HG02571 (cell line): ENCODE measurements at regions not wholly inside any gene's neighbourhood (a gene's known extent, or its start where the extent isn't known, plus 50 kb on each side); places are given as distances from the start of the nearest gene placed in this dataset.

Experiments used
- ATAC-seq: cut with Tn5 transposase; IDR thresholded peaks from one replicate; pipeline ENCODE4 v1.9.1; 2021; ENCODE audit warnings: mild to moderate bottlenecking, moderate library complexity; ENCODE audit not compliant: unreplicated experiment

GRCh38 chr2:215695861-215696260 lies 260.0 kb upstream of the FN1 start:
- ATAC-seq: no peak

GRCh38 chr2:215693999-215694580 lies 258.2 kb upstream of the FN1 start:
- ATAC-seq: no peak

GRCh38 chr2:215693193-215693998 lies 257.5 kb upstream of the FN1 start:
- ATAC-seq: no peak

GRCh38 chr2:215692387-215693079 lies 256.7 kb upstream of the FN1 start:
- no peak for ATAC-seq

GRCh38 chr2:215691346-215691745 lies 255.5 kb upstream of the FN1 start:
- no peak for ATAC-seq

GRCh38 chr2:215687149-215688031 lies 251.5 kb upstream of the FN1 start:
- no peak for ATAC-seq

- ATAC-seq: no peak
Measured at GRCh38 chr2:215685238-215685990, 249.5 kb upstream of the FN1 start.

GRCh38 chr2:215684448-215685237 lies 248.8 kb upstream of the FN1 start:
- ATAC-seq: no peak

- no peak for ATAC-seq
Measured at GRCh38 chr2:215683295-215683694, 247.4 kb upstream of the FN1 start.

- ATAC-seq: no peak
Measured at GRCh38 chr2:215681799-215682596, 246.1 kb upstream of the FN1 start.

GRCh38 chr2:215680605-215681598 lies 245.0 kb upstream of the FN1 start:
- ATAC-seq: no peak

GRCh38 chr2:215678094-215678493 lies 242.2 kb upstream of the FN1 start:
- ATAC-seq: no peak

GRCh38 chr2:215677481-215677880 lies 241.6 kb upstream of the FN1 start:
- ATAC-seq: no peak

GRCh38 chr2:215672406-215672805 lies 236.5 kb upstream of the FN1 start:
- no peak for ATAC-seq

- no peak for ATAC-seq
Measured at GRCh38 chr2:215671691-215672090, 235.8 kb upstream of the FN1 start.

- ATAC-seq: no peak
Measured at GRCh38 chr2:215671244-215671643, 235.4 kb upstream of the FN1 start.

GRCh38 chr2:215670396-215670795 lies 234.5 kb upstream of the FN1 start:
- no peak for ATAC-seq

- no peak for ATAC-seq
Measured at GRCh38 chr2:215668378-215668775, 232.5 kb upstream of the FN1 start.
